GM19467 (cell line): ENCODE measurements at regions not wholly inside any gene's neighbourhood (a gene's known extent, or its start where the extent isn't known, plus 50 kb on each side); places are given as distances from the start of the nearest gene placed in this dataset.

ENCODE experiments used
- ATAC-seq: cut with Tn5 transposase; IDR thresholded peaks from one replicate; pipeline ENCODE4 v1.9.1; 2021; ENCODE audit warnings: mild to moderate bottlenecking, moderate library complexity; ENCODE audit not compliant: unreplicated experiment

GRCh38 chr11:116485425-116485824 is 287.4 kb downstream of the BUD13 start:
- no peak for ATAC-seq

GRCh38 chr11:116482716-116483115 is 290.1 kb downstream of the BUD13 start:
- ATAC-seq = no peak

GRCh38 chr11:116481126-116481675 is 291.6 kb downstream of the BUD13 start:
- ATAC-seq = no peak

GRCh38 chr11:116478669-116479668 is 293.8 kb downstream of the BUD13 start:
- no peak for ATAC-seq

- no peak for ATAC-seq
Measured at GRCh38 chr11:116478205-116478604, 294.6 kb downstream of the BUD13 start.

- ATAC-seq = no peak
Measured at GRCh38 chr11:116473790-116474346, 298.9 kb downstream of the BUD13 start.

GRCh38 chr11:116473206-116473769 is 299.5 kb downstream of the BUD13 start:
- ATAC-seq = no peak

GRCh38 chr11:116472651-116473050 is 300.1 kb downstream of the BUD13 start:
- no peak for ATAC-seq

GRCh38 chr11:116471608-116472256 is 301.1 kb downstream of the BUD13 start:
- no peak for ATAC-seq

- no peak for ATAC-seq
Measured at GRCh38 chr11:116468699-116469098, 304.1 kb downstream of the BUD13 start.

- no peak for ATAC-seq
Measured at GRCh38 chr11:116467823-116468222, 305.0 kb downstream of the BUD13 start.

GRCh38 chr11:116466801-116467200 is 306.0 kb downstream of the BUD13 start:
- no peak for ATAC-seq

GRCh38 chr11:116466191-116466590 is 306.6 kb downstream of the BUD13 start:
- ATAC-seq = no peak

GRCh38 chr11:116465056-116465455 is 307.7 kb downstream of the BUD13 start:
- ATAC-seq = no peak

- ATAC-seq = no peak
Measured at GRCh38 chr11:116461789-116462188, 311.0 kb downstream of the BUD13 start.

- ATAC-seq = no peak
Measured at GRCh38 chr11:116460156-116460920, 312.4 kb downstream of the BUD13 start.

- ATAC-seq = no peak
Measured at GRCh38 chr11:116459185-116460045, 313.4 kb downstream of the BUD13 start.

- no peak for ATAC-seq
Measured at GRCh38 chr11:116458546-116458945, 314.2 kb downstream of the BUD13 start.

GRCh38 chr11:116457336-116458007 is 315.3 kb downstream of the BUD13 start:
- no peak for ATAC-seq
